Calu3 (cell line): ENCODE measurements at regions not wholly inside any gene's neighbourhood (a gene's known extent, or its start where the extent isn't known, plus 50 kb on each side); places are given as distances from the start of the nearest gene placed in this dataset.
"Not testable (repeated sequence)": the region's sequence is repeated elsewhere in the genome, so short reads cannot be mapped to it uniquely, and the experiment has no call there.

Experiments used
- BruUV-seq: library from RNA; stranded (reverse); fragments of 400-500 nt; replicated peaks from 2 replicates; lab custom pipeline; 2021; lab: Mats Ljungman, UMichigan
- CTCF ChIA-PET: fragments of 300-600 bp; sonication (Branson Sonifier 250); formaldehyde crosslinking; loops from one replicate; lab custom pipeline; 2022; ENCODE audit warnings: antibody characterized with exemption; lab: Charles Lee
- DNase-seq: peaks from one replicate; pipeline ENCODE4 v3.0.0; 2022
- H3K27ac Mint-ChIP-seq: one replicate; pipeline ENCODE4 v1.8.0; 2022; ENCODE audit warnings: mixed read lengths; ENCODE audit not compliant: unreplicated experiment
- H3K27me3 Mint-ChIP-seq: one replicate; pipeline ENCODE4 v1.8.0; 2022; ENCODE audit warnings: mixed read lengths; ENCODE audit not compliant: unreplicated experiment
- H3K36me3 Mint-ChIP-seq: one replicate; pipeline ENCODE4 v1.8.0; 2022; ENCODE audit warnings: mild to moderate bottlenecking, moderate library complexity, mixed read lengths; ENCODE audit not compliant: insufficient read depth, unreplicated experiment
- H3K4me1 Mint-ChIP-seq: one replicate; pipeline ENCODE4 v1.8.0; 2022; ENCODE audit warnings: mild to moderate bottlenecking, low read depth, mixed read lengths; ENCODE audit not compliant: unreplicated experiment
- H3K4me3 Mint-ChIP-seq: one replicate; pipeline ENCODE4 v1.8.0; 2022; ENCODE audit warnings: mild to moderate bottlenecking, low read depth, moderate library complexity, mixed read lengths; ENCODE audit not compliant: unreplicated experiment
- H3K9me3 Mint-ChIP-seq: one replicate; pipeline ENCODE4 v1.8.0; 2022; ENCODE audit warnings: low read depth, mixed read lengths; ENCODE audit not compliant: unreplicated experiment
- CTCF ChIP-seq: fragments of 200-600 bp; IDR thresholded peaks from one replicate; pipeline ENCODE4 v1.8.0; 2022; ENCODE audit warnings: antibody characterized with exemption; ENCODE audit not compliant: unreplicated experiment
- intact Hi-C: fragments of 100-400 bp; cut with micrococcal nuclease; formaldehyde crosslinking; loops from one replicate; pipeline ENCODE4 v1.10.0; 2022; ENCODE audit not compliant: unreplicated experiment

GRCh38 chr6:74256381-74256780, 560.4 kb downstream of the CD109 start:
- CTCF ChIA-PET, result no interaction called here
- DNase-seq, result no peak
- BruUV-seq, result no TSS peak
- H3K27ac Mint-ChIP-seq, result no peak overlapping the region
- no peaks in the 10 kb centered on the region for H3K9me3 Mint-ChIP-seq
- peaks cover 28% of the 10 kb centered on the region for H3K4me1 Mint-ChIP-seq
- H3K27me3 Mint-ChIP-seq, result no peaks in the 10 kb centered on the region
- no peak for TF ChIP-seq CTCF
- intact Hi-C loops, result loop anchor here (10.0 kb wide), 1 partner anchor 948 kb away; the partner anchor contains the start of gene COL12A1
- no peaks in the 10 kb centered on the region for H3K36me3 Mint-ChIP-seq
- H3K4me3 Mint-ChIP-seq, result no peak overlapping the region

- peaks cover 12% of the 10 kb centered on the region for H3K36me3 Mint-ChIP-seq
- H3K4me1 Mint-ChIP-seq, result peaks cover 41% of the 10 kb centered on the region
- BruUV-seq, H3K4me3 Mint-ChIP-seq, DNase-seq, H3K27ac Mint-ChIP-seq, CTCF ChIA-PET, H3K27me3 Mint-ChIP-seq, H3K9me3 Mint-ChIP-seq: not testable (repeated sequence)
- intact Hi-C loops, result loop anchor here (10.0 kb wide), 1 partner anchor 950 kb away; the partner anchor contains the start of gene COL12A1
Observed at GRCh38 chr6:74255007-74255406, 559.0 kb downstream of the CD109 start.

- intact Hi-C loops, result loop anchor here (10.0 kb wide), 1 partner anchor 951 kb away; the partner anchor contains the start of gene COL12A1
- H3K27ac Mint-ChIP-seq, H3K9me3 Mint-ChIP-seq, H3K4me3 Mint-ChIP-seq, BruUV-seq, DNase-seq, H3K27me3 Mint-ChIP-seq: not testable (repeated sequence)
- H3K36me3 Mint-ChIP-seq, result peaks cover 17% of the 10 kb centered on the region
- H3K4me1 Mint-ChIP-seq, result peaks cover 46% of the 10 kb centered on the region
- CTCF ChIA-PET, result interaction anchor here (0.7 kb wide), 1 partner anchor 268 kb away, joined by 3 read pairs; no protein-coding TSS in a partner anchor
Observed at GRCh38 chr6:74254147-74254546, 558.1 kb downstream of the CD109 start.

- no peaks in the 10 kb centered on the region for H3K27me3 Mint-ChIP-seq
- H3K27ac Mint-ChIP-seq, result no peak overlapping the region
- intact Hi-C loops, result loop anchor here (10.0 kb wide), 1 partner anchor 952 kb away; the partner anchor contains the start of gene COL12A1
- peaks cover 54% of the 10 kb centered on the region for H3K4me1 Mint-ChIP-seq
- H3K36me3 Mint-ChIP-seq, result peaks cover 24% of the 10 kb centered on the region
- CTCF ChIA-PET, result no interaction called here
- H3K9me3 Mint-ChIP-seq, result no peaks in the 10 kb centered on the region
- BruUV-seq, result no TSS peak
- DNase-seq, result no peak
- TF ChIP-seq CTCF, result no peak
- no peak overlapping the region for H3K4me3 Mint-ChIP-seq
Observed at GRCh38 chr6:74253261-74253660, 557.3 kb downstream of the CD109 start.

GRCh38 chr6:74250161-74250818, 554.3 kb downstream of the CD109 start:
- Mint-ChIP-seq H3K4me1 (peaks cover 48% of the 10 kb centered on the region), H3K27me3 (no peaks in the 10 kb centered on the region), H3K36me3 (peaks cover 25% of the 10 kb centered on the region), H3K9me3 (no peaks in the 10 kb centered on the region), H3K27ac (peak overlapping the region; percentile 78), H3K4me3 (peak overlapping the region; percentile 37)
- no TSS peak for BruUV-seq
- intact Hi-C loops, result loop anchor here (2.0 to 10.0 kb wide), 2 partner anchors 159 to 955 kb away; partner anchors contain the start of gene COL12A1
- TF ChIP-seq CTCF, result no peak
- no peak for DNase-seq
- CTCF ChIA-PET, result interaction anchor here (0.6 to 2.3 kb wide), 4 partner anchors 20 to 481 kb away, joined by 3 to 16 read pairs (median 8); no protein-coding TSS in a partner anchor
